Small intestine (tissue), 7 donors: ENCODE measurements at regions not wholly inside any gene's neighbourhood (a gene's known extent, or its start where the extent isn't known, plus 50 kb on each side); places are given as distances from the start of the nearest gene placed in this dataset.
"Not testable (repeated sequence)": the region's sequence is repeated elsewhere in the genome, so short reads cannot be mapped to it uniquely, and the experiment has no call there.

Experiments used
- DNase-seq, 2 donors: peaks; one replicate each; pipeline versions ENCODE4 v3.0.0 to v3.0.0-alpha.2; 2013
- FAIRE-seq: peaks from 2 replicates; lab custom pipeline; 2012; peaks lifted over from hg19 to GRCh38; lab: Jason Lieb, UNC
- H3K27ac ChIP-seq, 3 donors: one replicate each; pipeline ENCODE4 v1.5.1; 2013; ENCODE audit warnings: low read length in 2 of 3, mild to moderate bottlenecking in 2 of 3, control low read depth in 1 of 3, inconsistent platforms in 1 of 3, low read depth in 1 of 3, moderate library complexity in 1 of 3
- H3K27me3 ChIP-seq, 3 donors: one replicate each; pipeline ENCODE4 v1.6.1; 2013; ENCODE audit warnings: low read length in 3 of 3, inconsistent platforms in 1 of 3; ENCODE audit not compliant: control insufficient read depth in 3 of 3, insufficient read depth in 3 of 3
- H3K36me3 ChIP-seq, 3 donors: one replicate each; pipeline ENCODE4 v1.6.1; 2013; ENCODE audit warnings: low read length in 3 of 3, inconsistent platforms in 1 of 3, low read depth in 1 of 3, mild to moderate bottlenecking in 1 of 3, moderate library complexity in 1 of 3; ENCODE audit not compliant: control insufficient read depth in 3 of 3, insufficient read depth in 2 of 3
- H3K4me1 ChIP-seq, 3 donors: one replicate each; pipeline ENCODE4 v1.6.1; 2013; ENCODE audit warnings: low read length in 2 of 3, inconsistent platforms in 1 of 3, low read depth in 1 of 3, mild to moderate bottlenecking in 1 of 3, moderate library complexity in 1 of 3; ENCODE audit not compliant: control insufficient read depth in 3 of 3, insufficient read depth in 2 of 3
- H3K4me3 ChIP-seq, 3 donors: one replicate each; pipeline ENCODE4 v1.5.1; 2013; ENCODE audit warnings: low read length in 3 of 3, control low read depth in 1 of 3, inconsistent platforms in 1 of 3, low read depth in 1 of 3, mild to moderate bottlenecking in 1 of 3, moderate library complexity in 1 of 3
- H3K9me3 ChIP-seq, 2 donors: one replicate each; pipeline ENCODE4 v1.6.1; 2013; ENCODE audit warnings: low read depth in 1 of 2, low read length in 1 of 2; ENCODE audit not compliant: control insufficient read depth in 2 of 2, insufficient read depth in 1 of 2
- WGBS, 3 donors: extraction: QIAGEN DNeasy Blood & Tissue Kit; methylation state at CpG; one replicate each; pipeline ENCODE4 v1.1.7; 2013; 5-methylcytosine and 5-hydroxymethylcytosine counted together
- donor health status: healthy with polysubstance abuse.
- donor health status: control.
- donor health status: control.
- donor health status: Bipolar disorder and iron deficiency.
- donor health status: healthy.

GRCh38 chr6:163860287-163861081, 446.0 kb downstream of the QKI start:
- Histone ChIP-seq H3K4me1 (no peaks in the 10 kb centered on the region), H3K27ac (no peak overlapping the region), H3K36me3 (no peaks in the 10 kb centered on the region), H3K27me3 (peaks cover 0 to 2% (median 0%) of the 10 kb centered on the region in 3 donors), H3K4me3 (no peak overlapping the region), H3K9me3 (peaks cover 0 to 1% of the 10 kb centered on the region in 2 donors)
- WGBS, 3 donors: 17 to 30% (median 26%) methylated on average over 12 of the region's 12 CpGs
- DNase-seq: no peak
- FAIRE-seq: no peak

- not testable (repeated sequence) for H3K27me3 ChIP-seq, H3K9me3 ChIP-seq, DNase-seq, FAIRE-seq, H3K27ac ChIP-seq, H3K4me1 ChIP-seq, H3K4me3 ChIP-seq, H3K36me3 ChIP-seq
- 75 to 90% (median 77%) methylated on average over 5 of the region's 5 CpGs for WGBS, 3 donors
These were observed 444.4 kb downstream of the QKI start for GRCh38 chr6:163858870-163859269.

GRCh38 chr6:163857421-163857820, 442.9 kb downstream of the QKI start:
- no peak for DNase-seq
- WGBS, 3 donors: 61 to 65% (median 64%) methylated on average over 2 of the region's 2 CpGs
- Histone ChIP-seq H3K4me3 (no peak overlapping the region), H3K36me3 (no peaks in the 10 kb centered on the region), H3K9me3 (peaks cover 1 to 9% of the 10 kb centered on the region in 2 donors), H3K27ac (no peak overlapping the region), H3K4me1 (no peaks in the 10 kb centered on the region), H3K27me3 (no peaks in the 10 kb centered on the region)
- FAIRE-seq: no peak

GRCh38 chr6:163850874-163851273, 436.4 kb downstream of the QKI start:
- Histone ChIP-seq H3K27ac (no peak overlapping the region), H3K4me1 (no peaks in the 10 kb centered on the region), H3K27me3 (no peaks in the 10 kb centered on the region), H3K36me3 (no peaks in the 10 kb centered on the region), H3K4me3 (no peak overlapping the region), H3K9me3 (peaks cover 1 to 15% of the 10 kb centered on the region in 2 donors)
- FAIRE-seq (no peak), DNase-seq (no peak)

GRCh38 chr6:163844761-163845160, 430.2 kb downstream of the QKI start:
- Histone ChIP-seq H3K27me3 (no peaks in the 10 kb centered on the region), H3K36me3 (no peaks in the 10 kb centered on the region), H3K4me1 (no peaks in the 10 kb centered on the region), H3K27ac (no peak overlapping the region), H3K4me3 (no peak overlapping the region), H3K9me3 (peaks cover 3 to 13% of the 10 kb centered on the region in 2 donors)
- no peak for FAIRE-seq
- WGBS, 3 donors: 60 to 61% (median 60%) methylated on average over 3 of the region's 3 CpGs
- no peak for DNase-seq

GRCh38 chr6:163844357-163844756, 429.8 kb downstream of the QKI start:
- no peak overlapping the region for H3K4me3 ChIP-seq
- peaks cover 3 to 13% of the 10 kb centered on the region in 2 donors for H3K9me3 ChIP-seq
- no peaks in the 10 kb centered on the region for H3K36me3 ChIP-seq
- WGBS, 3 donors: 85 to 91% (median 89%) methylated on average over 7 of the region's 7 CpGs
- no peak for FAIRE-seq
- H3K4me1 ChIP-seq: no peaks in the 10 kb centered on the region
- no peak overlapping the region for H3K27ac ChIP-seq
- no peak for DNase-seq
- no peaks in the 10 kb centered on the region for H3K27me3 ChIP-seq

- Histone ChIP-seq H3K36me3 (no peaks in the 10 kb centered on the region), H3K4me3 (no peak overlapping the region), H3K27me3 (no peaks in the 10 kb centered on the region), H3K9me3 (peaks cover 3 to 13% of the 10 kb centered on the region in 2 donors), H3K27ac (no peak overlapping the region), H3K4me1 (no peaks in the 10 kb centered on the region)
- DNase-seq: no peak
- FAIRE-seq: no peak
- 75 to 78% (median 77%) methylated on average over 3 of the region's 3 CpGs for WGBS, 3 donors
These were observed 428.7 kb downstream of the QKI start for GRCh38 chr6:163843218-163843617.

GRCh38 chr6:163842467-163842866, 427.9 kb downstream of the QKI start:
- FAIRE-seq: no peak
- peaks cover 3 to 13% of the 10 kb centered on the region in 2 donors for H3K9me3 ChIP-seq
- H3K27me3 ChIP-seq: no peaks in the 10 kb centered on the region
- no peaks in the 10 kb centered on the region for H3K36me3 ChIP-seq
- no peak for DNase-seq
- H3K4me3 ChIP-seq: no peak overlapping the region
- no peak overlapping the region for H3K27ac ChIP-seq
- H3K4me1 ChIP-seq: no peaks in the 10 kb centered on the region

- Histone ChIP-seq H3K27me3 (no peaks in the 10 kb centered on the region), H3K9me3 (peaks cover 3 to 13% of the 10 kb centered on the region in 2 donors), H3K4me1 (no peaks in the 10 kb centered on the region), H3K36me3 (no peaks in the 10 kb centered on the region), H3K4me3 (no peak overlapping the region), H3K27ac (no peak overlapping the region)
- WGBS, 3 donors: 67 to 89% (median 71%) methylated on average over 3 of the region's 3 CpGs
- FAIRE-seq (no peak), DNase-seq (no peak)
These were observed 427.2 kb downstream of the QKI start for GRCh38 chr6:163841733-163842132.
